WERI-Rb-1 (cell line): ENCODE measurements at regions not wholly inside any gene's neighbourhood (a gene's known extent, or its start where the extent isn't known, plus 50 kb on each side); places are given as distances from the start of the nearest gene placed in this dataset.

Experiments used
- DNase-seq: peaks from one replicate; pipeline ENCODE4 v3.0.0-alpha.2; 2020
- H3K27ac ChIP-seq: fragments of 250-450 bp; sonication (Bioruptor Pico); 2 replicates; pipeline ENCODE4 v1.5.1; 2020; ENCODE audit warnings: mild to moderate bottlenecking, moderate library complexity
- H3K27me3 ChIP-seq: fragments of 250-450 bp; sonication (Bioruptor Pico); 2 replicates; pipeline ENCODE4 v1.5.1; 2021; ENCODE audit warnings: mild to moderate bottlenecking, low read depth, moderate library complexity; ENCODE audit not compliant: insufficient read depth, severe bottlenecking
- H3K36me3 ChIP-seq: fragments of 250-450 bp; sonication (Bioruptor Pico); 2 replicates; pipeline ENCODE4 v1.5.1; 2020; ENCODE audit warnings: mild to moderate bottlenecking, moderate library complexity
- H3K4me3 ChIP-seq: 2 replicates; pipeline ENCODE4 v1.5.1; 2011; ENCODE audit warnings: low read depth, mild to moderate bottlenecking, control low read depth, low read length
- H3K9me3 ChIP-seq: fragments of 250-450 bp; sonication (Bioruptor Pico); 2 replicates; pipeline ENCODE4 v1.5.1; 2021; ENCODE audit warnings: mild to moderate bottlenecking, moderate library complexity; ENCODE audit not compliant: severe bottlenecking
- CTCF ChIP-seq: IDR thresholded peaks from 2 replicates; pipeline ENCODE4 v1.5.1; 2011; ENCODE audit warnings: low read depth, mild to moderate bottlenecking, control low read depth, inconsistent platforms, low read length

GRCh38 chr1:69328186-69328585 lies 239.5 kb upstream of the LRRC7 start:
- no peaks in the 10 kb centered on the region for H3K27me3 ChIP-seq
- TF ChIP-seq CTCF = no peak
- H3K9me3 ChIP-seq = peaks cover 2% of the 10 kb centered on the region
- no peak overlapping the region for H3K27ac ChIP-seq
- no peak for DNase-seq
- H3K4me3 ChIP-seq = no peak overlapping the region
- H3K36me3 ChIP-seq = no peaks in the 10 kb centered on the region

- H3K9me3 ChIP-seq = no peaks in the 10 kb centered on the region
- no peak overlapping the region for H3K4me3 ChIP-seq
- no peaks in the 10 kb centered on the region for H3K27me3 ChIP-seq
- no peaks in the 10 kb centered on the region for H3K36me3 ChIP-seq
- DNase-seq = no peak
- TF ChIP-seq CTCF = no peak
- H3K27ac ChIP-seq = no peak overlapping the region
Observed at GRCh38 chr1:69363236-69363635, 204.5 kb upstream of the LRRC7 start.

GRCh38 chr1:69373520-69373919 lies 194.2 kb upstream of the LRRC7 start:
- H3K9me3 ChIP-seq = no peaks in the 10 kb centered on the region

GRCh38 chr1:69376408-69376807 lies 191.3 kb upstream of the LRRC7 start:
- H3K9me3 ChIP-seq = no peaks in the 10 kb centered on the region
- H3K36me3 ChIP-seq = no peaks in the 10 kb centered on the region
- DNase-seq = no peak
- H3K4me3 ChIP-seq = no peak overlapping the region
- H3K27me3 ChIP-seq = no peaks in the 10 kb centered on the region
- no peak for TF ChIP-seq CTCF
- H3K27ac ChIP-seq = no peak overlapping the region

More at GRCh38 chr1:69373520-69373919, 194.2 kb upstream of the LRRC7 start:
- H3K36me3 ChIP-seq = no peaks in the 10 kb centered on the region
- no peak for DNase-seq
- no peak for TF ChIP-seq CTCF
- H3K27me3 ChIP-seq = no peaks in the 10 kb centered on the region
- no peak overlapping the region for H3K27ac ChIP-seq
- H3K4me3 ChIP-seq = no peak overlapping the region

- no peaks in the 10 kb centered on the region for H3K9me3 ChIP-seq
- H3K4me3 ChIP-seq = no peak overlapping the region
- no peak for DNase-seq
- H3K27ac ChIP-seq = no peak overlapping the region
- TF ChIP-seq CTCF = no peak
- H3K27me3 ChIP-seq = no peaks in the 10 kb centered on the region
- no peaks in the 10 kb centered on the region for H3K36me3 ChIP-seq
Observed at GRCh38 chr1:69377507-69377906, 190.2 kb upstream of the LRRC7 start.

GRCh38 chr1:69388044-69388443 lies 179.7 kb upstream of the LRRC7 start:
- no peak overlapping the region for H3K4me3 ChIP-seq
- DNase-seq = no peak
- H3K27me3 ChIP-seq = no peaks in the 10 kb centered on the region
- no peaks in the 10 kb centered on the region for H3K36me3 ChIP-seq
- no peak for TF ChIP-seq CTCF
- H3K9me3 ChIP-seq = no peaks in the 10 kb centered on the region
- H3K27ac ChIP-seq = no peak overlapping the region
